Endothelial cell of umbilical vein (primary cell): ENCODE measurements at regions not wholly inside any gene's neighbourhood (a gene's known extent, or its start where the extent isn't known, plus 50 kb on each side); places are given as distances from the start of the nearest gene placed in this dataset.

ENCODE experiments used
- BruUV-seq: library from RNA; stranded (reverse); fragments of 400-500 nt; replicated peaks from 2 replicates; lab custom pipeline; 2021; lab: Mats Ljungman, UMichigan
- CTCF ChIA-PET: fragments of 300-600, 350-600 bp; sonication (Branson Sonifier 250); formaldehyde crosslinking; loops from one replicate; lab custom pipeline; 2021; ENCODE audit warnings: antibody characterized with exemption, inconsistent platforms; lab: Charles Lee
- POLR2A ChIA-PET: fragments of 300-600, 350-600 bp; sonication (Branson Sonifier 250); formaldehyde crosslinking; loops from one replicate; lab custom pipeline; 2021; ENCODE audit warnings: antibody characterized with exemption, inconsistent platforms; lab: Charles Lee
- DNase-seq: peaks from one replicate; pipeline ENCODE4 v3.0.0-alpha.2; 2011; ENCODE audit warnings: low read depth, low spot score
- FAIRE-seq: peaks from 2 replicates; lab custom pipeline; 2011; peaks lifted over from hg19 to GRCh38; lab: Jason Lieb, UNC
- H2AFZ ChIP-seq: 2 replicates; pipeline ENCODE4 v1.6.0; 2012; ENCODE audit warnings: low read depth, low read length, control low read depth, inconsistent platforms
- H3K27ac ChIP-seq: 2 replicates; pipeline ENCODE4 v1.5.1; 2011; ENCODE audit warnings: low read depth, mild to moderate bottlenecking, control low read depth, low read length, moderate library complexity; ENCODE audit not compliant: insufficient read depth
- H3K27me3 ChIP-seq, 2 experiments: 2 replicates each; pipeline versions ENCODE4 v1.6.0 to v1.6.1; 2011; ENCODE audit warnings: low read length in 2 of 2, mixed read lengths in 1 of 2; ENCODE audit not compliant: control insufficient read depth in 2 of 2, insufficient read depth in 2 of 2
- H3K36me3 ChIP-seq, 2 experiments: 2 replicates in 1 of 2; 3 replicates in 1 of 2; pipeline ENCODE4 v1.5.1; 2011; ENCODE audit warnings: low read length in 2 of 2, mild to moderate bottlenecking in 1 of 2, moderate library complexity in 1 of 2; ENCODE audit not compliant: control insufficient read depth in 2 of 2, insufficient read depth in 2 of 2; ENCODE audit errors: extremely low read depth in 1 of 2
- H3K4me1 ChIP-seq: 3 replicates; pipeline ENCODE4 v1.5.1; 2011; ENCODE audit warnings: mild to moderate bottlenecking, low read length; ENCODE audit not compliant: control insufficient read depth, insufficient read depth; ENCODE audit errors: extremely low read depth
- H3K4me2 ChIP-seq: 2 replicates; pipeline ENCODE4 v1.6.1; 2011; ENCODE audit warnings: low read length, control low read depth, mixed read lengths; ENCODE audit not compliant: insufficient read depth
- H3K4me3 ChIP-seq, 3 experiments: fragments of 200-600 bp in 1 of 3; sonication (generic), shearing (Covaris generic) in 1 of 3; replicated peaks in 1 of 3; 2 replicates each; pipeline ENCODE4 v1.5.1; 2011 to 2016; ENCODE audit warnings: control low read depth in 3 of 3, low read length in 3 of 3, mild to moderate bottlenecking in 2 of 3, inconsistent platforms in 1 of 3, low read depth in 1 of 3, moderate library complexity in 1 of 3; ENCODE audit not compliant: insufficient read depth in 1 of 3
- H3K79me2 ChIP-seq: 2 replicates; pipeline ENCODE4 v1.6.0; 2012; ENCODE audit warnings: low read length, inconsistent platforms; ENCODE audit not compliant: control insufficient read depth, insufficient read depth
- H3K9ac ChIP-seq: replicated peaks from 2 replicates; pipeline ENCODE3; 2011; ENCODE audit warnings: low read length, control low read depth; ENCODE audit not compliant: insufficient read depth; ENCODE audit errors: extremely low read depth
- H3K9me1 ChIP-seq: replicated peaks from 3 replicates; pipeline ENCODE4 v1.6.0; 2011; ENCODE audit warnings: mild to moderate bottlenecking, low read length; ENCODE audit not compliant: control insufficient read depth, insufficient read depth; ENCODE audit errors: extremely low read depth
- H3K9me3 ChIP-seq: replicated peaks from 2 replicates; pipeline ENCODE4 v1.5.1; 2012; ENCODE audit warnings: low read length, inconsistent platforms; ENCODE audit not compliant: control insufficient read depth, insufficient read depth
- H4K20me1 ChIP-seq: replicated peaks from 2 replicates; pipeline ENCODE3; 2011; ENCODE audit warnings: mild to moderate bottlenecking, low read length; ENCODE audit not compliant: control insufficient read depth, insufficient read depth; ENCODE audit errors: extremely low read depth
- EZH2 ChIP-seq: IDR thresholded peaks from 2 replicates; pipeline ENCODE4 v1.6.1; 2012; ENCODE audit warnings: borderline replicate concordance, low read depth, mild to moderate bottlenecking, moderate library complexity, low read length, inconsistent platforms; ENCODE audit not compliant: severe bottlenecking
- FOS ChIP-seq: IDR thresholded peaks from 2 replicates; pipeline ENCODE4 v1.6.1; 2011; ENCODE audit warnings: mild to moderate bottlenecking, low read length, moderate library complexity, borderline replicate concordance; ENCODE audit not compliant: insufficient read depth
- GATA2 ChIP-seq: IDR thresholded peaks from 2 replicates; pipeline ENCODE4 v1.7.0; 2011; ENCODE audit warnings: low read depth, mild to moderate bottlenecking, moderate library complexity, mixed read lengths, low read length; ENCODE audit not compliant: insufficient read length, insufficient read depth
- JUN ChIP-seq: IDR thresholded peaks from 2 replicates; pipeline ENCODE4 v1.6.1; 2011; ENCODE audit warnings: borderline replicate concordance, low read depth; ENCODE audit not compliant: insufficient read length, insufficient read depth
- POLR2A ChIP-seq: IDR thresholded peaks from 2 replicates; pipeline ENCODE4 v1.6.1; 2012; ENCODE audit warnings: low read depth, mild to moderate bottlenecking, control low read depth, low read length
- POLR2AphosphoS5 ChIP-seq: IDR thresholded peaks from 2 replicates; pipeline ENCODE4 v1.6.1; 2012; ENCODE audit warnings: low read depth, mild to moderate bottlenecking, control low read depth, low read length, moderate library complexity; ENCODE audit not compliant: insufficient read depth
- dilution Hi-C: fragments of 300-500 bp; cut with MboI; formaldehyde crosslinking; loops from one replicate; pipeline ENCODE4 v1.15.0; 2019; ENCODE audit warnings: low sequenced_read_pairs; ENCODE audit not compliant: extremely low pct_ligation_motif_present
- intact Hi-C: fragments of 100-400 bp; cut with micrococcal nuclease; formaldehyde crosslinking; loops from one replicate; pipeline ENCODE4 v1.10.0; 2022
- TF ChIP-seq, protein P1 (sequence below), 2 donors: IDR thresholded peaks; 1 replicate in 1 of 2; 2 replicates in 1 of 2; pipeline ENCODE4 v1.5.1; 2011; ENCODE audit warnings: low read length in 2 of 2, mild to moderate bottlenecking in 2 of 2, moderate library complexity in 2 of 2, control low read depth in 1 of 2, inconsistent platforms in 1 of 2, low read depth in 1 of 2; ENCODE audit not compliant: insufficient read depth in 1 of 2; ENCODE audit errors: extremely low read depth in 1 of 2

- ChIA-PET POLR2A (no interaction called here), CTCF (interaction anchor here (1.0 to 1.6 kb wide), 2 partner anchors 37 to 335 kb away, joined by 3 to 6 read pairs; no protein-coding TSS in a partner anchor)
- Histone ChIP-seq H3K9me1 (no peaks in the 10 kb centered on the region), H3K27me3 (no peaks in the 10 kb centered on the region), H4K20me1 (no peaks in the 10 kb centered on the region), H3K79me2 (no peaks in the 10 kb centered on the region), H2AFZ (no peak overlapping the region), H3K4me2 (no peak overlapping the region), H3K9ac (no peak overlapping the region), H3K9me3 (no peaks in the 10 kb centered on the region), H3K36me3 (no peaks in the 10 kb centered on the region), H3K4me1 (no peaks in the 10 kb centered on the region), H3K4me3 (no peak overlapping the region), H3K27ac (no peak overlapping the region)
- no peak for TF ChIP-seq POLR2AphosphoS5
- no peak for TF ChIP-seq GATA2
- TF ChIP-seq FOS, result no peak
- no peak for TF ChIP-seq JUN
- TF ChIP-seq, protein P1, sequence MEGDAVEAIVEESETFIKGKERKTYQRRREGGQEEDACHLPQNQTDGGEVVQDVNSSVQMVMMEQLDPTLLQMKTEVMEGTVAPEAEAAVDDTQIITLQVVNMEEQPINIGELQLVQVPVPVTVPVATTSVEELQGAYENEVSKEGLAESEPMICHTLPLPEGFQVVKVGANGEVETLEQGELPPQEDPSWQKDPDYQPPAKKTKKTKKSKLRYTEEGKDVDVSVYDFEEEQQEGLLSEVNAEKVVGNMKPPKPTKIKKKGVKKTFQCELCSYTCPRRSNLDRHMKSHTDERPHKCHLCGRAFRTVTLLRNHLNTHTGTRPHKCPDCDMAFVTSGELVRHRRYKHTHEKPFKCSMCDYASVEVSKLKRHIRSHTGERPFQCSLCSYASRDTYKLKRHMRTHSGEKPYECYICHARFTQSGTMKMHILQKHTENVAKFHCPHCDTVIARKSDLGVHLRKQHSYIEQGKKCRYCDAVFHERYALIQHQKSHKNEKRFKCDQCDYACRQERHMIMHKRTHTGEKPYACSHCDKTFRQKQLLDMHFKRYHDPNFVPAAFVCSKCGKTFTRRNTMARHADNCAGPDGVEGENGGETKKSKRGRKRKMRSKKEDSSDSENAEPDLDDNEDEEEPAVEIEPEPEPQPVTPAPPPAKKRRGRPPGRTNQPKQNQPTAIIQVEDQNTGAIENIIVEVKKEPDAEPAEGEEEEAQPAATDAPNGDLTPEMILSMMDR (IDR thresholded peaks at IDR 0.05; ENCODE audit: extremely low read depth in 1 of 2, insufficient read depth in 1 of 2, low read depth in 1 of 2, low read length in 2 of 2), result no peak
- TF ChIP-seq POLR2A, result no peak
- no peak for TF ChIP-seq EZH2
- no TSS peak for BruUV-seq
- DNase-seq (no peak), FAIRE-seq (no peak)
- dilution Hi-C loops, result no loop called here
- intact Hi-C loops, result no loop called here
Observed at GRCh38 chr14:104473244-104473565, 106.4 kb upstream of the C14orf180 start.
